ENCODE measurements at regions not wholly inside any gene's neighbourhood (a gene's known extent, or its start where the extent isn't known, plus 50 kb on each side); places are given as distances from the start of the nearest gene placed in this dataset.

DNA sequence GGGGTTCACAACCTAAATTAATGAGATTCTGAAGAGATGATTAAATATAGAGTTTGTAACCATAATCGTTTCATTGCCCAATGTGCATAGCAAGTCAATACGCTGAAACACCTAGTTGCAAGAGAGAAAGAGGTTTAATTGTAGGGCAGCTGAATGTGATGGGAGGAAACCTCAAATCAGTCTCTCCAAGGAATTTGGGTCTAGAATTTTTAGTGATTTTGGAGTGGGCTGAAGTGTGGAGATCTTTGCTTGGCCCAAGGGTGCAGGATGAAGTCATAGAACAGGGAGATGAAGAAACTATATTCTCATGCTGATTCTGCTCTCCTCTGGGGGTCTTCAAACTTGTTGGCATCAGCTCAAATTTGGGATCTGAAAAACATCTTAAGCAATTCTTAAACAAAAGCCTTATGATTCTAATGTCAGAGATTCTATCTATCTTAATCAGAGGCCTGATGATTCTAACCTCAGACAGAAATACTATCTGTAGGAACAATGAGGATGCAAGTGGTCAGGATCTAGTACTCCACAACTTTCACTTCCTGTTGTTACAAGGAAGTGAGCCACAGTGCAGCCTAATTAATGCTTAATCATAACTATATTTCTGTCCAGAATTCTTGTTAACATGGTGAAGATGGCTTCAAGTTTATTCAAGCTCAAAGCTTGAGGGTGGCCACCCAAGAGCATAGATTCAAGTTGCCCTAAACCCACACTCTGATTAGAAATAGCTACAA lies 80.2 kb upstream of the FUT8 start:
- H3K4me1 Mint-ChIP-seq = peaks cover 36% of the 10 kb centered on the region
- no peaks in the 10 kb centered on the region for H3K27me3 Mint-ChIP-seq (ENCODE audit: low read depth)
- no peak overlapping the region for H3K27ac Mint-ChIP-seq
- TF ChIP-seq, protein P1, sequence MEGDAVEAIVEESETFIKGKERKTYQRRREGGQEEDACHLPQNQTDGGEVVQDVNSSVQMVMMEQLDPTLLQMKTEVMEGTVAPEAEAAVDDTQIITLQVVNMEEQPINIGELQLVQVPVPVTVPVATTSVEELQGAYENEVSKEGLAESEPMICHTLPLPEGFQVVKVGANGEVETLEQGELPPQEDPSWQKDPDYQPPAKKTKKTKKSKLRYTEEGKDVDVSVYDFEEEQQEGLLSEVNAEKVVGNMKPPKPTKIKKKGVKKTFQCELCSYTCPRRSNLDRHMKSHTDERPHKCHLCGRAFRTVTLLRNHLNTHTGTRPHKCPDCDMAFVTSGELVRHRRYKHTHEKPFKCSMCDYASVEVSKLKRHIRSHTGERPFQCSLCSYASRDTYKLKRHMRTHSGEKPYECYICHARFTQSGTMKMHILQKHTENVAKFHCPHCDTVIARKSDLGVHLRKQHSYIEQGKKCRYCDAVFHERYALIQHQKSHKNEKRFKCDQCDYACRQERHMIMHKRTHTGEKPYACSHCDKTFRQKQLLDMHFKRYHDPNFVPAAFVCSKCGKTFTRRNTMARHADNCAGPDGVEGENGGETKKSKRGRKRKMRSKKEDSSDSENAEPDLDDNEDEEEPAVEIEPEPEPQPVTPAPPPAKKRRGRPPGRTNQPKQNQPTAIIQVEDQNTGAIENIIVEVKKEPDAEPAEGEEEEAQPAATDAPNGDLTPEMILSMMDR (IDR thresholded peaks at IDR 0.05; ENCODE audit: unreplicated experiment) = no peak
- H3K9me3 Mint-ChIP-seq = no peaks in the 10 kb centered on the region
- no peak overlapping the region for H3K4me3 Mint-ChIP-seq
- no peaks in the 10 kb centered on the region for H3K36me3 Mint-ChIP-seq
- DNase-seq (ENCODE audit: low spot score in 2 of 2, unreplicated experiment in 2 of 2) = no peak

DNA sequence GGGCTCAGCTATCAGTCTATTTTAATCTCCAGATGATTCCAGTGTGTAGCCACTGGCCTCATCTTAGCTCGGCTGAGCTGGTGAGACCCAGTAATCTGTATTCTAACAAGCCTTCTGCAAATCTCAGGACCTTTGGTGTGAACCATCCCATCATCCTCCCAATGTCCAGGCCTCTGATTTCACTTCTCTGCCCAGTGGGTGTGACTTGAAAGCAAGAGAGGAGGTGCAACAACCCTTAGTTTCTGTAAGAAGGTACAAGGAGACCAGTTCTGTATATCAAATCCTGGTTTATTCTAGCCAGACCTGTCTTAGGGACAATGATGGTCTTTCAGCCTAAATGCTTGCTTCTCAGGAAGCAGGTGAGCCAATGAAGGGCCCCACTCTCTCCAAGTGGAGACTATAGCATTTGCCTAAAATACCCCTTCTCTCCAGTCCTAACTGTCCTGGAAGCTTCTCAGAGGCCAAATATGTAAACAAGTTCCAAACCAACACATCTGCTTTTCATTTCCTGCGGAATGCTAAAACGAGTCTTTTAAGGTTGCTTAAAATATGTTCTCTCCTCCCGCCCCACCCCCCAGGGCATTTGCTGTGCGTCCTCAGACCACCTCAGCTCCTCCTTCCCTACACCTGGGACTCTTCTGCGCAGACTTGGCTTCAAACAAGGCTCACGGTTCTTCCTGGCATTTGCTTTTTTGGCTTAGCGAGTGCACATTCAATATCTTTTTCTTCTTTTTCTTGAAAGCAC lies 78.4 kb upstream of the FUT8 start:
- H3K27ac Mint-ChIP-seq = peak overlapping the region; percentile 69
- no peak overlapping the region for H3K4me3 Mint-ChIP-seq
- TF ChIP-seq, protein P1 (IDR thresholded peaks at IDR 0.05; ENCODE audit: unreplicated experiment) = no peak
- DNase-seq (ENCODE audit: low spot score in 2 of 2, unreplicated experiment in 2 of 2) = peak in 1 of 2 experiments; percentile 61
- H3K36me3 Mint-ChIP-seq = no peaks in the 10 kb centered on the region
- H3K4me1 Mint-ChIP-seq = peaks cover 38% of the 10 kb centered on the region
- H3K27me3 Mint-ChIP-seq (ENCODE audit: low read depth) = no peaks in the 10 kb centered on the region
- no peaks in the 10 kb centered on the region for H3K9me3 Mint-ChIP-seq

DNA sequence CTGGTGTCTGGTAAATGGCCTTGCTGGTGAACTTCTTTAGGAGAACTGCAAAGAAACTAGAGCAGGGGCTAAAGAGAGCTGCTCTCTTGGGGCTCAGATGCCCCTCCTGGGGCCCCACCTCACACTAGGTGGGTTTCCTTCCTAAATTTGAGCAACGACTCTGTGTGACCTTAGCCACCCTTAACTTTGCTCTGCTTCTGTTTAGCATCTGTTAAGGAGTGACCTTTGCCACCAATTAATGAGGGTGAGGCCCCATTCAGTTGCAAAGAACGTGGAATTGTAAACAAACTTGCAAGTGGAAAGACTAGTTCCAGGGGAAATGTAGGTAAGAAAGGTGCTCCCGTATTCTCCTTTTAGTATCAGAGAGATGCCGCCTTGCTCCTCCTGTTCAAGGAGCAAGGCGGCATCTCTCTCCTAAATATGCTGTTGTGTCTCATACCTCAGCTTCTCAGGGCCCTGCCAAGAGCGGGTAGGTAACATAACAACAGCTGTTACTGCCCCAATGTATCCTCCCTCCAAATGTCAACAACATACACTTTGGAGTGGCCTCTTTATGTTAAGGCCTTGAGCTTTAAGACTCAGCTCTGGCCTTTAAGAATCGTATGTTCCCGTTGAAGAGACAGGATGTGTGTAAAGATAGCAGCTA lies 77.6 kb upstream of the FUT8 start:
- H3K4me3 Mint-ChIP-seq = no peak overlapping the region
- no peaks in the 10 kb centered on the region for H3K36me3 Mint-ChIP-seq
- H3K4me1 Mint-ChIP-seq = peaks cover 39% of the 10 kb centered on the region
- H3K27ac Mint-ChIP-seq = peak overlapping the region; percentile 69
- no peaks in the 10 kb centered on the region for H3K9me3 Mint-ChIP-seq
- DNase-seq (ENCODE audit: low spot score in 2 of 2, unreplicated experiment in 2 of 2) = no peak
- TF ChIP-seq, protein P1 (IDR thresholded peaks at IDR 0.05; ENCODE audit: unreplicated experiment) = no peak
- no peaks in the 10 kb centered on the region for H3K27me3 Mint-ChIP-seq (ENCODE audit: low read depth)

DNA sequence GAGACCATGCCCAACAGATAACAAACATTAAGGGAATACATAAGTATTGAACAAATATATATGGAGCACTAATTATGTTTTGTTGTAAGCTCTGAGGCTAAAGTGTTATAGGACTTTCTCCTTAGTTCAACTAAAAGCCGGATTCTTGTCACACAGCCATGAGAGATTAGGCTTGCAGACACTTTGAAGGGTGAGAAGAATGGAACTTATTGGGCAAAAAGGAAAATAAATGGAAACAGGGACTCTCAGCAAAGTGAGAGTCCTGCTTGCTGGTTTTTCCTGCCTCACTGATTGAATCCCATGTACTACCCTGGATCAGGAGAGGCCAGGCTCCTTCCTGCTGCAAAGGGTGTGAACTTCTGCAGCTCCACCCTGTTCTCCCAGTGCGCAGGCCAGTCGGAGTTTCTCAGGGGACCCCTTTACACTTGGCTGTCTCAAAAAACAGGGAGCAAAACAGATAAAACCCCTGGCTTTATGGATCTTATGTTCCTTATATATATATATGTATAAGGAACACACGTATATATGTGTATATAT lies 77.1 kb upstream of the FUT8 start:
- DNase-seq (ENCODE audit: low spot score in 2 of 2, unreplicated experiment in 2 of 2) = no peak
- no peaks in the 10 kb centered on the region for H3K36me3 Mint-ChIP-seq
- H3K4me3 Mint-ChIP-seq = no peak overlapping the region
- no peaks in the 10 kb centered on the region for H3K27me3 Mint-ChIP-seq (ENCODE audit: low read depth)
- no peaks in the 10 kb centered on the region for H3K9me3 Mint-ChIP-seq
- peak overlapping the region; percentile 10 for H3K27ac Mint-ChIP-seq
- H3K4me1 Mint-ChIP-seq = peaks cover 38% of the 10 kb centered on the region
- TF ChIP-seq, protein P1 (IDR thresholded peaks at IDR 0.05; ENCODE audit: unreplicated experiment) = no peak

DNA sequence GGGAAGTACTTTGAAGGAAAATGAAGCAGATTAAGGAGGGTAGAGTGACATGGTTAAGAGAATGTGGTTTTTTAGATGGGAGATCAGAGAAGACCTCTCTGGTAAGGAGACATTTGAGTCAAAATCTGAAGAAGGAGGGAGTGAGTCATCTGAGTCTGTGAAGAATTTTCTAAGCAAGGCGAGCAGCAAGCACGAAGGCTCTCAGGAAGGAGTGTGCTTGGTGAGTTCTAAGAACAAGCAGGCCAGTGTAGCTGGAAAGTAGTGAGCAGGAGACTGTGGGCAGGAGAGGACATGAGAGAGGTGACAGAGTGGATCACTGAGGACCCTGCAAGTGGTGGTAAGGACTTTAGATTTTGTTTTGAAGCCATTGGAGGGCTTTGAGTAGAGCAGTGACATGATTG lies 76.3 kb upstream of the FUT8 start:
- H3K4me3 Mint-ChIP-seq = no peak overlapping the region
- no peaks in the 10 kb centered on the region for H3K9me3 Mint-ChIP-seq
- peaks cover 37% of the 10 kb centered on the region for H3K4me1 Mint-ChIP-seq
- no peak for DNase-seq (ENCODE audit: low spot score in 2 of 2, unreplicated experiment in 2 of 2)
- no peaks in the 10 kb centered on the region for H3K27me3 Mint-ChIP-seq (ENCODE audit: low read depth)
- H3K36me3 Mint-ChIP-seq = no peaks in the 10 kb centered on the region
- TF ChIP-seq, protein P1 (IDR thresholded peaks at IDR 0.05; ENCODE audit: unreplicated experiment) = no peak
- peak overlapping the region; percentile 37 for H3K27ac Mint-ChIP-seq

Measured in mesothelial cell of epicardium (in vitro differentiated cells).